Stomach (tissue), 4 donors: ENCODE measurements at regions not wholly inside any gene's neighbourhood (a gene's known extent, or its start where the extent isn't known, plus 50 kb on each side); places are given as distances from the start of the nearest gene placed in this dataset.

Source experiments
- CTCF ChIP-seq, 7 experiments: fragments of 450-650 bp in 4 of 7; fragments of 200-600 bp in 3 of 7; sonication (generic) in 3 of 7; IDR thresholded peaks; one replicate each; pipeline ENCODE4 v1.5.1; 2016 to 2019; ENCODE audit warnings: antibody characterized with exemption in 7 of 7, control low read depth in 2 of 7, mild to moderate bottlenecking in 1 of 7
- POLR2A ChIP-seq, 4 donors: fragments of 450-650 bp; IDR thresholded peaks; one replicate each; pipeline ENCODE4 v1.6.1; 2016; ENCODE audit warnings: antibody characterized with exemption in 4 of 4, control low read depth in 2 of 4, mild to moderate bottlenecking in 1 of 4, moderate library complexity in 1 of 4

- TF ChIP-seq CTCF (IDR thresholded peaks at IDR 0.05) (peak in 2 of 7 experiments; percentile 17 to 22), POLR2A (IDR thresholded peaks at IDR 0.05) (no peak)
These were observed 1250.6 kb downstream of the GATA3 start for GRCh38 chr10:9305018-9305655.
